Thyroid gland (tissue), 4 donors: ENCODE measurements at regions not wholly inside any gene's neighbourhood (a gene's known extent, or its start where the extent isn't known, plus 50 kb on each side); places are given as distances from the start of the nearest gene placed in this dataset.

ENCODE experiments used
- POLR2A ChIP-seq, 2 donors: fragments of 450-650 bp; IDR thresholded peaks; one replicate each; pipeline ENCODE4 v1.6.1; 2017; ENCODE audit warnings: antibody characterized with exemption in 2 of 2, mild to moderate bottlenecking in 2 of 2, moderate library complexity in 1 of 2
- TF ChIP-seq, protein P1 (sequence below), 6 experiments: fragments of 200-600 bp in 3 of 6; fragments of 450-650 bp in 3 of 6; sonication (generic) in 3 of 6; IDR thresholded peaks; one replicate each; pipeline ENCODE4 v1.5.1; 2016 to 2019; ENCODE audit warnings: antibody characterized with exemption in 6 of 6, mild to moderate bottlenecking in 2 of 6, inconsistent platforms in 1 of 6, moderate library complexity in 1 of 6

DNA sequence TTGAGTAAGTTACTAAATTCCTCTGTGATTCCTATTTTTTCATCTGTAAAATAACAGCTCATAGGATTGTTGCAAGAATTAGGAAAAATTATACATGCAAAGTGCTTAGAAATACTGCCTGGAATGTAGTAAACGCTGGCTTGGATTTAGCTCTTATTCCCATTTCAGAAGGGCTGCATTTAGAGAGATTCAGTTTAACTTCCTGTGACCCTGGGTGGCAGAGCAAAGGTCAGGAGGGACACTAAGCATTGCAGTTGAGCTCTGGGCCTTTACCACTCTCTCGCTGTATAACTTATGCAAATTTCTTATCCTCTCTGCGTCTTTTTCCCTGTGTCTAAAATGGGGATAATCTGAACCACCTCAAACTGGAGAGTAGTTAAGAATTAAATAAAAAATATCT, 241.0 kb upstream of the POU3F1 start:
- TF ChIP-seq, protein P1, sequence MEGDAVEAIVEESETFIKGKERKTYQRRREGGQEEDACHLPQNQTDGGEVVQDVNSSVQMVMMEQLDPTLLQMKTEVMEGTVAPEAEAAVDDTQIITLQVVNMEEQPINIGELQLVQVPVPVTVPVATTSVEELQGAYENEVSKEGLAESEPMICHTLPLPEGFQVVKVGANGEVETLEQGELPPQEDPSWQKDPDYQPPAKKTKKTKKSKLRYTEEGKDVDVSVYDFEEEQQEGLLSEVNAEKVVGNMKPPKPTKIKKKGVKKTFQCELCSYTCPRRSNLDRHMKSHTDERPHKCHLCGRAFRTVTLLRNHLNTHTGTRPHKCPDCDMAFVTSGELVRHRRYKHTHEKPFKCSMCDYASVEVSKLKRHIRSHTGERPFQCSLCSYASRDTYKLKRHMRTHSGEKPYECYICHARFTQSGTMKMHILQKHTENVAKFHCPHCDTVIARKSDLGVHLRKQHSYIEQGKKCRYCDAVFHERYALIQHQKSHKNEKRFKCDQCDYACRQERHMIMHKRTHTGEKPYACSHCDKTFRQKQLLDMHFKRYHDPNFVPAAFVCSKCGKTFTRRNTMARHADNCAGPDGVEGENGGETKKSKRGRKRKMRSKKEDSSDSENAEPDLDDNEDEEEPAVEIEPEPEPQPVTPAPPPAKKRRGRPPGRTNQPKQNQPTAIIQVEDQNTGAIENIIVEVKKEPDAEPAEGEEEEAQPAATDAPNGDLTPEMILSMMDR (IDR thresholded peaks at IDR 0.05): no peak
- no peak for TF ChIP-seq POLR2A (IDR thresholded peaks at IDR 0.05)
